SK-N-SH treated with all-trans-retinoic acid at 6 μM for 48 hours (cell line): ENCODE measurements at regions not wholly inside any gene's neighbourhood (a gene's known extent, or its start where the extent isn't known, plus 50 kb on each side); places are given as distances from the start of the nearest gene placed in this dataset.

ENCODE experiments used
- ARNTL ChIP-seq: fragments of 450-650 bp; formaldehyde crosslinking; IDR thresholded peaks from 2 replicates; pipeline ENCODE4 v1.5.0; 2020; ENCODE audit warnings: low read depth, mild to moderate bottlenecking, moderate library complexity, borderline replicate concordance
- CREB5 ChIP-seq: fragments of 250-450 bp; sonication (Bioruptor Pico); IDR thresholded peaks from 2 replicates; pipeline ENCODE4 v1.5.1; 2020; ENCODE audit warnings: low read depth, mild to moderate bottlenecking, moderate library complexity
- CSDC2 ChIP-seq: fragments of 250-450 bp; sonication (Bioruptor Pico); IDR thresholded peaks from 2 replicates; pipeline ENCODE4 v1.5.0; 2020; ENCODE audit warnings: mild to moderate bottlenecking, moderate library complexity
- GLIS3 ChIP-seq: fragments of 250-450 bp; sonication (Bioruptor Pico); IDR thresholded peaks from 2 replicates; pipeline ENCODE4 v1.5.0; 2020; ENCODE audit warnings: mild to moderate bottlenecking, moderate library complexity
- PPARA ChIP-seq: fragments of 250-450 bp; sonication (Bioruptor Pico); IDR thresholded peaks from 2 replicates; pipeline ENCODE4 v1.5.0; 2020; ENCODE audit warnings: mild to moderate bottlenecking, borderline replicate concordance
- RARB ChIP-seq: fragments of 250-450 bp; sonication (Bioruptor Pico); IDR thresholded peaks from 2 replicates; pipeline ENCODE4 v1.8.0; 2021; ENCODE audit warnings: mild to moderate bottlenecking, moderate library complexity
- TCF4 ChIP-seq: fragments of 250-450 bp; sonication (Bioruptor Pico); IDR thresholded peaks from 2 replicates; pipeline ENCODE4 v1.8.0; 2021; ENCODE audit warnings: mild to moderate bottlenecking, moderate library complexity, borderline replicate concordance
- ZC3H10 ChIP-seq: fragments of 250-450 bp; sonication (Bioruptor Pico); IDR thresholded peaks from 2 replicates; pipeline ENCODE4 v1.5.1; 2021; ENCODE audit warnings: mild to moderate bottlenecking, moderate library complexity
- ZFP3 ChIP-seq: fragments of 250-450 bp; sonication (Bioruptor Pico); IDR thresholded peaks from 2 replicates; pipeline ENCODE4 v1.5.0; 2020; ENCODE audit warnings: mild to moderate bottlenecking, moderate library complexity
- ZNF8 ChIP-seq: fragments of 450-650 bp; formaldehyde crosslinking; IDR thresholded peaks from 2 replicates; pipeline ENCODE4 v1.5.0; 2020; ENCODE audit warnings: mild to moderate bottlenecking, moderate library complexity
- TF ChIP-seq, protein P1 (sequence below): fragments of 250-450 bp; sonication (Bioruptor Pico); IDR thresholded peaks from 2 replicates; pipeline ENCODE4 v1.5.1; 2021; ENCODE audit warnings: mild to moderate bottlenecking, moderate library complexity

GRCh38 chr12:89951694-89952060 is 243.0 kb upstream of the ATP2B1 start:
- TF ChIP-seq ARNTL (CRISPR knock-in tag) (no peak), TCF4 (CRISPR knock-in tag) (no peak), PPARA (CRISPR knock-in tag) (no peak), RARB (CRISPR knock-in tag) (no peak), GLIS3 (CRISPR knock-in tag) (no peak), ZNF8 (no peak), ZC3H10 (CRISPR knock-in tag) (no peak), ZFP3 (CRISPR knock-in tag) (no peak), CSDC2 (CRISPR knock-in tag) (no peak), CREB5 (CRISPR knock-in tag) (no peak)
- TF ChIP-seq, protein P1, sequence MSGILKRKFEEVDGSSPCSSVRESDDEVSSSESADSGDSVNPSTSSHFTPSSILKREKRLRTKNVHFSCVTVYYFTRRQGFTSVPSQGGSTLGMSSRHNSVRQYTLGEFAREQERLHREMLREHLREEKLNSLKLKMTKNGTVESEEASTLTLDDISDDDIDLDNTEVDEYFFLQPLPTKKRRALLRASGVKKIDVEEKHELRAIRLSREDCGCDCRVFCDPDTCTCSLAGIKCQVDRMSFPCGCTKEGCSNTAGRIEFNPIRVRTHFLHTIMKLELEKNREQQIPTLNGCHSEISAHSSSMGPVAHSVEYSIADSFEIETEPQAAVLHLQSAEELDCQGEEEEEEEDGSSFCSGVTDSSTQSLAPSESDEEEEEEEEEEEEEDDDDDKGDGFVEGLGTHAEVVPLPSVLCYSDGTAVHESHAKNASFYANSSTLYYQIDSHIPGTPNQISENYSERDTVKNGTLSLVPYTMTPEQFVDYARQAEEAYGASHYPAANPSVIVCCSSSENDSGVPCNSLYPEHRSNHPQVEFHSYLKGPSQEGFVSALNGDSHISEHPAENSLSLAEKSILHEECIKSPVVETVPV (CRISPR knock-in tag), result no peak
